GM12892 (cell line): ENCODE measurements at regions not wholly inside any gene's neighbourhood (a gene's known extent, or its start where the extent isn't known, plus 50 kb on each side); places are given as distances from the start of the nearest gene placed in this dataset.

Source experiments
- POLR2A ChIP-seq: IDR thresholded peaks from 2 replicates; pipeline ENCODE4 v1.6.1; 2011; ENCODE audit warnings: low read depth, low read length, control low read depth
- POLR2AphosphoS5 ChIP-seq: IDR thresholded peaks from 2 replicates; pipeline ENCODE4 v1.6.1; 2011; ENCODE audit warnings: low read depth, low read length, control low read depth
- TAF1 ChIP-seq: IDR thresholded peaks from 2 replicates; pipeline ENCODE4 v1.6.1; 2011; ENCODE audit warnings: low read depth, mild to moderate bottlenecking, control low read depth, low read length, borderline replicate concordance

DNA sequence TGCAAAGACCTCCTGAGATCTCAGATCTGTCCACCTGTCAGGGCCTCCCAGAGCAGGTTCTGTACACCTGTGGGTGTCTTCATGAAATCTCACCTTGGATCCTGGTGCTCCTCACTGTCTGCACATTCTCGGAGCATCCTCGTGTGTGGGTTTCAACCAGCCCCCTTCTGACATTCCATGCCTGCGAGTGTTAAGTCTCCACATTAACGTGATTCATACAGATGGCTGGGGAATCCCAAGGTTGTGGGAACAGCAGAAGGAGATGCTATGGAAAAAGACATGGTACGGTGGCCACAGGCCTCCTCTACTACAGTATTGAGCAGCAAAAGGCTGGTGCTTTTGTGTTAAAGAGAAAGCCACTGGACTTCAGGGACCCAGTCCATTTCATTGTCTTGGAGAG, 556.5 kb downstream of the DHX35 start:
- no peak for TF ChIP-seq POLR2A
- no peak for TF ChIP-seq POLR2AphosphoS5
- no peak for TF ChIP-seq TAF1
